ENCODE measurements at regions not wholly inside any gene's neighbourhood (a gene's known extent, or its start where the extent isn't known, plus 50 kb on each side); places are given as distances from the start of the nearest gene placed in this dataset.

- no peak for DNase-seq
These were observed 194.5 kb upstream of the TSC22D2 start for GRCh38 chr3:150213577-150213976.

- no peak for DNase-seq
These were observed 197.5 kb upstream of the TSC22D2 start for GRCh38 chr3:150210461-150211110.

- no peak for DNase-seq
These were observed 204.8 kb upstream of the TSC22D2 start for GRCh38 chr3:150203273-150203672.

GRCh38 chr3:150202711-150203110 lies 205.4 kb upstream of the TSC22D2 start:
- no peak for DNase-seq

GRCh38 chr3:150194957-150195356 lies 213.1 kb upstream of the TSC22D2 start:
- no peak for DNase-seq

GRCh38 chr3:150194513-150194912 lies 213.6 kb upstream of the TSC22D2 start:
- no peak for DNase-seq

GRCh38 chr3:150184426-150185071 lies 213.9 kb upstream of the PFN2 start:
- DNase-seq, result peak; percentile 21

GRCh38 chr3:150183678-150184425 lies 213.2 kb upstream of the PFN2 start:
- peak; percentile 70 for DNase-seq

GRCh38 chr3:150180334-150180733 lies 209.6 kb upstream of the PFN2 start:
- no peak for DNase-seq

GRCh38 chr3:150179330-150179729 lies 208.6 kb upstream of the PFN2 start:
- DNase-seq, result no peak

GRCh38 chr3:150177673-150178381 lies 207.1 kb upstream of the PFN2 start:
- DNase-seq, result no peak

GRCh38 chr3:150174179-150174578 lies 203.5 kb upstream of the PFN2 start:
- no peak for DNase-seq

- no peak for DNase-seq
These were observed 201.7 kb upstream of the PFN2 start for GRCh38 chr3:150172356-150172755.

- no peak for DNase-seq
These were observed 200.3 kb upstream of the PFN2 start for GRCh38 chr3:150170852-150171520.

- DNase-seq, result peak; percentile 51
These were observed 198.7 kb upstream of the PFN2 start for GRCh38 chr3:150169330-150169940.

- DNase-seq, result peak; percentile 80
These were observed 198.0 kb upstream of the PFN2 start for GRCh38 chr3:150168698-150169097.

- no peak for DNase-seq
These were observed 194.8 kb upstream of the PFN2 start for GRCh38 chr3:150165396-150166094.

- DNase-seq, result no peak
These were observed 190.3 kb upstream of the PFN2 start for GRCh38 chr3:150161011-150161410.

- DNase-seq, result no peak
These were observed 188.4 kb upstream of the PFN2 start for GRCh38 chr3:150158943-150159625.

- no peak for DNase-seq
These were observed 181.9 kb upstream of the PFN2 start for GRCh38 chr3:150152567-150152966.

GRCh38 chr3:150150633-150151032 lies 179.9 kb upstream of the PFN2 start:
- no peak for DNase-seq

Measured in hematopoietic multipotent progenitor cell treated with erythropoietin and hydrocortisone succinate and interleukin-3 and kit ligand, for 8 days (in vitro differentiated cells).